GM19351 (cell line): ENCODE measurements at regions not wholly inside any gene's neighbourhood (a gene's known extent, or its start where the extent isn't known, plus 50 kb on each side); places are given as distances from the start of the nearest gene placed in this dataset.
"Not testable (repeated sequence)": the region's sequence is repeated elsewhere in the genome, so short reads cannot be mapped to it uniquely, and the experiment has no call there.

Experiments
- ATAC-seq: cut with Tn5 transposase; IDR thresholded peaks from one replicate; pipeline ENCODE4 v1.9.1; 2021; ENCODE audit warnings: mild to moderate bottlenecking, moderate library complexity; ENCODE audit not compliant: unreplicated experiment

- no peak for ATAC-seq
Measured at GRCh38 chr4:116183241-116183640, 902.1 kb downstream of the TRAM1L1 start.

- ATAC-seq = no peak
Measured at GRCh38 chr4:116180157-116180601, 905.2 kb downstream of the TRAM1L1 start.

GRCh38 chr4:116151371-116151770, 934.0 kb downstream of the TRAM1L1 start:
- ATAC-seq = not testable (repeated sequence)

GRCh38 chr4:116150152-116150551, 935.2 kb downstream of the TRAM1L1 start:
- ATAC-seq = no peak

GRCh38 chr4:116143198-116143597, 942.2 kb downstream of the TRAM1L1 start:
- no peak for ATAC-seq

GRCh38 chr4:116132946-116133345, 952.4 kb downstream of the TRAM1L1 start:
- no peak for ATAC-seq

- ATAC-seq = no peak
Measured at GRCh38 chr4:116126794-116127193, 958.6 kb downstream of the TRAM1L1 start.

- ATAC-seq = no peak
Measured at GRCh38 chr4:116122124-116122523, 963.3 kb downstream of the TRAM1L1 start.

GRCh38 chr4:116118221-116118620, 967.2 kb downstream of the TRAM1L1 start:
- no peak for ATAC-seq

GRCh38 chr4:116112861-116113260, 972.5 kb downstream of the TRAM1L1 start:
- not testable (repeated sequence) for ATAC-seq

- no peak for ATAC-seq
Measured at GRCh38 chr4:116110713-116111112, 974.7 kb downstream of the TRAM1L1 start.

- no peak for ATAC-seq
Measured at GRCh38 chr4:116108606-116109005, 976.8 kb downstream of the TRAM1L1 start.

- ATAC-seq = no peak
Measured at GRCh38 chr4:116101321-116101720, 984.1 kb downstream of the TRAM1L1 start.

- ATAC-seq = no peak
Measured at GRCh38 chr4:116099596-116099995, 985.8 kb downstream of the TRAM1L1 start.

GRCh38 chr4:116097353-116097752, 983.9 kb upstream of the NDST4 start:
- ATAC-seq = not testable (repeated sequence)

- ATAC-seq = no peak
Measured at GRCh38 chr4:116092961-116093360, 979.5 kb upstream of the NDST4 start.

- no peak for ATAC-seq
Measured at GRCh38 chr4:116088771-116089170, 975.4 kb upstream of the NDST4 start.

- no peak for ATAC-seq
Measured at GRCh38 chr4:116082808-116083366, 969.5 kb upstream of the NDST4 start.

GRCh38 chr4:116073051-116073450, 959.6 kb upstream of the NDST4 start:
- ATAC-seq = no peak

- no peak for ATAC-seq
Measured at GRCh38 chr4:116070283-116070682, 956.9 kb upstream of the NDST4 start.

GRCh38 chr4:116066711-116067245, 953.4 kb upstream of the NDST4 start:
- no peak for ATAC-seq

- no peak for ATAC-seq
Measured at GRCh38 chr4:116064331-116064730, 950.9 kb upstream of the NDST4 start.

GRCh38 chr4:116059361-116059760, 945.9 kb upstream of the NDST4 start:
- no peak for ATAC-seq
